SK-N-SH treated with all-trans-retinoic acid at 6 μM for 48 hours (cell line): ENCODE measurements at regions not wholly inside any gene's neighbourhood (a gene's known extent, or its start where the extent isn't known, plus 50 kb on each side); places are given as distances from the start of the nearest gene placed in this dataset.

Experiments used
- ATAC-seq: fragments of 200-7000 bp; cut with Tn5 transposase; 3 replicates; pipeline ENCODE4 v1.9.1; 2020; ENCODE audit warnings: mild to moderate bottlenecking, moderate library complexity
- ARNTL ChIP-seq: fragments of 450-650 bp; formaldehyde crosslinking; IDR thresholded peaks from 2 replicates; pipeline ENCODE4 v1.5.0; 2020; ENCODE audit warnings: low read depth, mild to moderate bottlenecking, moderate library complexity, borderline replicate concordance
- BACH2 ChIP-seq: fragments of 250-450 bp; sonication (Bioruptor Pico); IDR thresholded peaks from 2 replicates; pipeline ENCODE4 v1.9.0; 2021; ENCODE audit warnings: mild to moderate bottlenecking, borderline replicate concordance
- CSDC2 ChIP-seq: fragments of 250-450 bp; sonication (Bioruptor Pico); IDR thresholded peaks from 2 replicates; pipeline ENCODE4 v1.5.0; 2020; ENCODE audit warnings: mild to moderate bottlenecking, moderate library complexity
- ESRRG ChIP-seq: fragments of 250-450 bp; sonication (Bioruptor Pico); IDR thresholded peaks from 2 replicates; pipeline ENCODE4 v1.6.1; 2021; ENCODE audit warnings: mild to moderate bottlenecking
- GLIS3 ChIP-seq: fragments of 250-450 bp; sonication (Bioruptor Pico); IDR thresholded peaks from 2 replicates; pipeline ENCODE4 v1.5.0; 2020; ENCODE audit warnings: mild to moderate bottlenecking, moderate library complexity
- OSR1 ChIP-seq: fragments of 250-450 bp; sonication (Bioruptor Pico); IDR thresholded peaks from 2 replicates; pipeline ENCODE4 v1.8.0; 2022; ENCODE audit warnings: moderate library complexity, mild to moderate bottlenecking, inconsistent platforms
- RARB ChIP-seq: fragments of 250-450 bp; sonication (Bioruptor Pico); IDR thresholded peaks from 2 replicates; pipeline ENCODE4 v1.8.0; 2021; ENCODE audit warnings: mild to moderate bottlenecking, moderate library complexity
- SNAI2 ChIP-seq: fragments of 250-450 bp; sonication (Bioruptor Pico); IDR thresholded peaks from 2 replicates; pipeline ENCODE4 v1.5.0; 2020; ENCODE audit warnings: mild to moderate bottlenecking, moderate library complexity
- TCF4 ChIP-seq: fragments of 250-450 bp; sonication (Bioruptor Pico); IDR thresholded peaks from 2 replicates; pipeline ENCODE4 v1.8.0; 2021; ENCODE audit warnings: mild to moderate bottlenecking, moderate library complexity, borderline replicate concordance
- TOX ChIP-seq: fragments of 250-450 bp; sonication (Bioruptor Pico); IDR thresholded peaks from 2 replicates; pipeline ENCODE4 v1.8.0; 2021; ENCODE audit warnings: mild to moderate bottlenecking, moderate library complexity, borderline replicate concordance
- ZC3H10 ChIP-seq: fragments of 250-450 bp; sonication (Bioruptor Pico); IDR thresholded peaks from 2 replicates; pipeline ENCODE4 v1.5.1; 2021; ENCODE audit warnings: mild to moderate bottlenecking, moderate library complexity
- ZFP3 ChIP-seq: fragments of 250-450 bp; sonication (Bioruptor Pico); IDR thresholded peaks from 2 replicates; pipeline ENCODE4 v1.5.0; 2020; ENCODE audit warnings: mild to moderate bottlenecking, moderate library complexity
- ZFP30 ChIP-seq: fragments of 450-650 bp; formaldehyde crosslinking; IDR thresholded peaks from 2 replicates; pipeline ENCODE4 v1.5.0; 2022; ENCODE audit warnings: mild to moderate bottlenecking, moderate library complexity
- ZNF565 ChIP-seq: fragments of 450-650 bp; formaldehyde crosslinking; conservative IDR thresholded peaks from 2 replicates; pipeline ENCODE4 v1.5.0; 2020; ENCODE audit warnings: low read depth, mild to moderate bottlenecking, moderate library complexity
- ZNF70 ChIP-seq: fragments of 450-650 bp; formaldehyde crosslinking; IDR thresholded peaks from 2 replicates; pipeline ENCODE4 v1.5.0; 2020; ENCODE audit warnings: mild to moderate bottlenecking, moderate library complexity
- ZNF8 ChIP-seq: fragments of 450-650 bp; formaldehyde crosslinking; IDR thresholded peaks from 2 replicates; pipeline ENCODE4 v1.5.0; 2020; ENCODE audit warnings: mild to moderate bottlenecking, moderate library complexity
- TF ChIP-seq, protein P1 (sequence below): fragments of 250-450 bp; sonication (Bioruptor Pico); IDR thresholded peaks from 2 replicates; pipeline ENCODE4 v1.5.1; 2020; ENCODE audit warnings: low read depth, mild to moderate bottlenecking, moderate library complexity
- TF ChIP-seq, protein P2 (sequence below): fragments of 250-450 bp; sonication (Bioruptor Pico); IDR thresholded peaks from 2 replicates; pipeline ENCODE4 v1.8.0; 2020; ENCODE audit warnings: mild to moderate bottlenecking, moderate library complexity, borderline replicate concordance

GRCh38 chr3:194080436-194080835 lies 55.5 kb upstream of the HES1 start (continued):
- TF ChIP-seq GLIS3 (CRISPR knock-in tag) (no peak), ZFP30 (CRISPR knock-in tag) (no peak), SNAI2 (CRISPR knock-in tag) (no peak), ZC3H10 (no peak), CSDC2 (CRISPR knock-in tag) (no peak), ZNF565 (no peak)
- TF ChIP-seq, protein P1, sequence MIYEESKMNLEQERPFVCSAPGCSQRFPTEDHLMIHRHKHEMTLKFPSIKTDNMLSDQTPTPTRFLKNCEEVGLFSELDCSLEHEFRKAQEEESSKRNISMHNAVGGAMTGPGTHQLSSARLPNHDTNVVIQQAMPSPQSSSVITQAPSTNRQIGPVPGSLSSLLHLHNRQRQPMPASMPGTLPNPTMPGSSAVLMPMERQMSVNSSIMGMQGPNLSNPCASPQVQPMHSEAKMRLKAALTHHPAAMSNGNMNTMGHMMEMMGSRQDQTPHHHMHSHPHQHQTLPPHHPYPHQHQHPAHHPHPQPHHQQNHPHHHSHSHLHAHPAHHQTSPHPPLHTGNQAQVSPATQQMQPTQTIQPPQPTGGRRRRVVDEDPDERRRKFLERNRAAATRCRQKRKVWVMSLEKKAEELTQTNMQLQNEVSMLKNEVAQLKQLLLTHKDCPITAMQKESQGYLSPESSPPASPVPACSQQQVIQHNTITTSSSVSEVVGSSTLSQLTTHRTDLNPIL (CRISPR knock-in tag), result no peak

DNA sequence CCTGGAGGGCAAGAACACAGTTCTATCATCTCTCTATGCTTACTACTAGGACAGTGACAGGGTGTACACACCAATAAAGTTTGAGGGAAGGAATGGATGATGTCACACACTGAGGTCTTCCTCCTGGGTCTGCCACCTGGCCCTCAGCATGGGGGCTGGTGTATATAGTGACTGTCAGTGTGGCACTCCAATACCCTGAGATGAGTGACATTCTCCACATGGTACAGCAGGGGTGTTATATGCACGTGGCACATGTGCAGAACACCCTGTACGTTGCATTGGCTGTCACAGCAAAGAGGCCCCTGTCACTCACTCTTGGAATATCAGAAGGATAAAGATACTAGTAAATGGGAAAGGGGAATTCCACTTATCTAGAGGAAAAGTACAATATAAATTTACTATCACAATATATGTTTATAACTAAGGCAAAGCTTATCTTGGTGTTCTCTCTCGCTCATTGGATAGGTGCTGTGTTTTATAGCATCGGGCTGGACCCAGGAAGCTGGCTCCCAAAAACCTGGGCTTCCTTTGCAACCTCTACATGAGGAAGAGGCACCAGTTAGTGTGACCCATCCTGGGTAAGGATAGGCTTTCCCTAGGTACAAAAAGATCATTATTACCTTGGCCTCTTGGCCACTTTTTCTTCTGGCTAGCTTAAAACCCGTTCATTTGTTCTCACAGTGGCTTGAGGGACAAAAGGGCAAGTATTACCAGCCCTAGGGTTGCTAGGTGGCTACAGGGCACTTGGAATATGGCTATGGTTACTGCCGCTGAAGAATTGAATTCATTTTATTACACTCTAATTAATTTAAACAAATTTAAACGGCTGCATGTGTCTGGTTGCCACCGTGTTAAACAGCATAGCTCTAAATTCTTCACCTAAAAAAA lies 54.8 kb upstream of the HES1 start:
- no peak for ATAC-seq
- TF ChIP-seq BACH2 (CRISPR knock-in tag) (no peak), ZNF70 (CRISPR knock-in tag) (no peak), ESRRG (CRISPR knock-in tag) (no peak), ZNF565 (no peak), ARNTL (CRISPR knock-in tag) (no peak), ZNF8 (CRISPR knock-in tag) (no peak), CSDC2 (CRISPR knock-in tag) (no peak)
- TF ChIP-seq, protein P2, sequence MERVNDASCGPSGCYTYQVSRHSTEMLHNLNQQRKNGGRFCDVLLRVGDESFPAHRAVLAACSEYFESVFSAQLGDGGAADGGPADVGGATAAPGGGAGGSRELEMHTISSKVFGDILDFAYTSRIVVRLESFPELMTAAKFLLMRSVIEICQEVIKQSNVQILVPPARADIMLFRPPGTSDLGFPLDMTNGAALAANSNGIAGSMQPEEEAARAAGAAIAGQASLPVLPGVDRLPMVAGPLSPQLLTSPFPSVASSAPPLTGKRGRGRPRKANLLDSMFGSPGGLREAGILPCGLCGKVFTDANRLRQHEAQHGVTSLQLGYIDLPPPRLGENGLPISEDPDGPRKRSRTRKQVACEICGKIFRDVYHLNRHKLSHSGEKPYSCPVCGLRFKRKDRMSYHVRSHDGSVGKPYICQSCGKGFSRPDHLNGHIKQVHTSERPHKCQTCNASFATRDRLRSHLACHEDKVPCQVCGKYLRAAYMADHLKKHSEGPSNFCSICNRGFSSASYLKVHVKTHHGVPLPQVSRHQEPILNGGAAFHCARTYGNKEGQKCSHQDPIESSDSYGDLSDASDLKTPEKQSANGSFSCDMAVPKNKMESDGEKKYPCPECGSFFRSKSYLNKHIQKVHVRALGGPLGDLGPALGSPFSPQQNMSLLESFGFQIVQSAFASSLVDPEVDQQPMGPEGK (CRISPR knock-in tag), result no peak

- no peak for ATAC-seq
Measured at GRCh38 chr3:194081826-194082225, 54.1 kb upstream of the HES1 start.

GRCh38 chr3:194082743-194083636 lies 53.0 kb upstream of the HES1 start:
- TF ChIP-seq ESRRG (CRISPR knock-in tag) (no peak), OSR1 (no peak), ZFP3 (no peak), ZNF565 (no peak), ARNTL (CRISPR knock-in tag) (no peak)
- no peak; the same call in 1 of the 3 replicates for ATAC-seq

More at GRCh38 chr3:194081826-194082225, 54.1 kb upstream of the HES1 start:
- TF ChIP-seq ESRRG (CRISPR knock-in tag), result no peak
- TF ChIP-seq ZNF8 (CRISPR knock-in tag), result no peak
- no peak for TF ChIP-seq SNAI2 (CRISPR knock-in tag)
- no peak for TF ChIP-seq ZC3H10
- TF ChIP-seq GLIS3 (CRISPR knock-in tag), result no peak
- TF ChIP-seq, protein P2 (CRISPR knock-in tag), result no peak
- TF ChIP-seq ZNF70 (CRISPR knock-in tag), result no peak
- no peak for TF ChIP-seq CSDC2 (CRISPR knock-in tag)
- TF ChIP-seq TOX (CRISPR knock-in tag), result no peak
- no peak for TF ChIP-seq TCF4 (CRISPR knock-in tag)
- TF ChIP-seq RARB (CRISPR knock-in tag), result no peak
- TF ChIP-seq, protein P1 (CRISPR knock-in tag), result no peak
